Caco-2 (cell line): ENCODE measurements at regions not wholly inside any gene's neighbourhood (a gene's known extent, or its start where the extent isn't known, plus 50 kb on each side); places are given as distances from the start of the nearest gene placed in this dataset.

Experiments
- BruUV-seq: library from RNA; stranded (reverse); fragments of 400-500 nt; replicated peaks from 2 replicates; lab custom pipeline; 2021; lab: Mats Ljungman, UMichigan
- CTCF ChIA-PET: fragments of 300-600 bp; sonication (Branson Sonifier 250); formaldehyde crosslinking; loops from one replicate; lab custom pipeline; 2022; ENCODE audit warnings: antibody characterized with exemption; lab: Charles Lee
- POLR2A ChIA-PET: fragments of 300-600 bp; sonication (Branson Sonifier 250); formaldehyde crosslinking; loops from one replicate; lab custom pipeline; 2022; ENCODE audit warnings: antibody characterized with exemption; lab: Charles Lee
- DNase-seq, 2 experiments: peaks; one replicate each; pipeline versions ENCODE4 v3.0.0 to v3.0.0-alpha.2; 2020 to 2022
- H3K27me3 ChIP-seq: replicated peaks from 2 replicates; pipeline ENCODE4 v1.6.0; 2011; ENCODE audit warnings: low read length; ENCODE audit not compliant: control insufficient read depth, insufficient read depth
- H3K36me3 ChIP-seq: 2 replicates; pipeline ENCODE4 v1.5.1; 2011; ENCODE audit warnings: low read length; ENCODE audit not compliant: control insufficient read depth, insufficient read depth
- H3K4me1 ChIP-seq: fragments of 250-450 bp; sonication (Bioruptor Pico); 2 replicates; pipeline ENCODE4 v1.5.1; 2020; ENCODE audit warnings: mild to moderate bottlenecking
- H3K4me3 ChIP-seq: 2 replicates; pipeline ENCODE4 v1.5.1; 2011; ENCODE audit warnings: low read depth, mild to moderate bottlenecking, control low read depth, low read length
- H3K9me3 ChIP-seq: fragments of 250-450 bp; sonication (Bioruptor Pico); 2 replicates; pipeline ENCODE4 v1.5.1; 2020; ENCODE audit warnings: mild to moderate bottlenecking, moderate library complexity
- H3K27ac Mint-ChIP-seq: one replicate; pipeline ENCODE4 v1.8.0; 2022; ENCODE audit warnings: mixed read lengths; ENCODE audit not compliant: unreplicated experiment
- H3K27me3 Mint-ChIP-seq: one replicate; pipeline ENCODE4 v1.8.0; 2022; ENCODE audit warnings: mixed read lengths; ENCODE audit not compliant: insufficient read depth, unreplicated experiment
- H3K36me3 Mint-ChIP-seq: one replicate; pipeline ENCODE4 v1.8.0; 2022; ENCODE audit warnings: mild to moderate bottlenecking, mixed read lengths; ENCODE audit not compliant: insufficient read depth, unreplicated experiment
- H3K4me1 Mint-ChIP-seq: one replicate; pipeline ENCODE4 v1.8.0; 2022; ENCODE audit warnings: low read depth, mixed read lengths; ENCODE audit not compliant: unreplicated experiment
- H3K4me3 Mint-ChIP-seq: one replicate; pipeline ENCODE4 v1.8.0; 2022; ENCODE audit warnings: mild to moderate bottlenecking, moderate library complexity, mixed read lengths; ENCODE audit not compliant: unreplicated experiment
- H3K9me3 Mint-ChIP-seq: one replicate; pipeline ENCODE4 v1.8.0; 2022; ENCODE audit warnings: mixed read lengths; ENCODE audit not compliant: unreplicated experiment
- CTCF ChIP-seq, 2 experiments: fragments of 200-600 bp in 1 of 2; IDR thresholded peaks; 1 replicate in 1 of 2; 2 replicates in 1 of 2; pipeline versions ENCODE4 v1.5.1 to v1.8.0; 2011 to 2022; ENCODE audit warnings: antibody characterized with exemption in 1 of 2, control low read depth in 1 of 2, inconsistent platforms in 1 of 2, low read depth in 1 of 2, low read length in 1 of 2, mild to moderate bottlenecking in 1 of 2, moderate library complexity in 1 of 2; ENCODE audit not compliant: insufficient read depth in 1 of 2, severe bottlenecking in 1 of 2, unreplicated experiment in 1 of 2
- intact Hi-C: fragments of 100-400 bp; cut with micrococcal nuclease; formaldehyde crosslinking; loops from one replicate; pipeline ENCODE4 v1.10.0; 2022; ENCODE audit not compliant: unreplicated experiment

GRCh38 chr11:13884158-13884799 is 78.2 kb upstream of the SPON1 start:
- TF ChIP-seq CTCF (IDR thresholded peaks at IDR 0.05; ENCODE audit: insufficient read depth in 1 of 2, low read depth in 1 of 2, low read length in 1 of 2, severe bottlenecking in 1 of 2, unreplicated experiment in 1 of 2), result no peak
- Histone ChIP-seq H3K4me1 (no peaks in the 10 kb centered on the region), H3K4me3 (no peak overlapping the region), H3K27me3 (no peaks in the 10 kb centered on the region), H3K9me3 (no peaks in the 10 kb centered on the region), H3K36me3 (no peaks in the 10 kb centered on the region)
- Mint-ChIP-seq H3K4me1 (peaks cover 6% of the 10 kb centered on the region), H3K4me3 (no peak overlapping the region), H3K27ac (no peak overlapping the region), H3K27me3 (peaks cover 10% of the 10 kb centered on the region), H3K36me3 (no peaks in the 10 kb centered on the region), H3K9me3 (no peaks in the 10 kb centered on the region)
- BruUV-seq, result no TSS peak
- no peak for DNase-seq
- ChIA-PET CTCF (no interaction called here), POLR2A (no interaction called here)
- intact Hi-C loops, result no loop called here

GRCh38 chr11:13885083-13885482 is 77.4 kb upstream of the SPON1 start:
- Histone ChIP-seq H3K4me1 (no peaks in the 10 kb centered on the region), H3K36me3 (no peaks in the 10 kb centered on the region), H3K27me3 (no peaks in the 10 kb centered on the region), H3K9me3 (no peaks in the 10 kb centered on the region), H3K4me3 (no peak overlapping the region)
- Mint-ChIP-seq H3K36me3 (no peaks in the 10 kb centered on the region), H3K4me1 (peaks cover 6% of the 10 kb centered on the region), H3K27me3 (peaks cover 10% of the 10 kb centered on the region), H3K4me3 (no peak overlapping the region), H3K27ac (no peak overlapping the region), H3K9me3 (no peaks in the 10 kb centered on the region)
- TF ChIP-seq CTCF (IDR thresholded peaks at IDR 0.05; ENCODE audit: insufficient read depth in 1 of 2, low read depth in 1 of 2, low read length in 1 of 2, severe bottlenecking in 1 of 2, unreplicated experiment in 1 of 2), result no peak
- intact Hi-C loops, result no loop called here
- BruUV-seq, result no TSS peak
- no peak for DNase-seq
- ChIA-PET POLR2A (no interaction called here), CTCF (no interaction called here)

GRCh38 chr11:13889552-13890249 is 72.8 kb upstream of the SPON1 start:
- intact Hi-C loops, result no loop called here
- peaks cover 11% of the 10 kb centered on the region for H3K4me1 ChIP-seq
- H3K36me3 ChIP-seq, result no peaks in the 10 kb centered on the region
- no peak for DNase-seq
- CTCF ChIA-PET, result no interaction called here
- no peaks in the 10 kb centered on the region for H3K36me3 Mint-ChIP-seq
- BruUV-seq, result no TSS peak
- H3K9me3 Mint-ChIP-seq, result peaks cover 9% of the 10 kb centered on the region
- peaks cover 4% of the 10 kb centered on the region for H3K27me3 Mint-ChIP-seq
- H3K4me3 ChIP-seq, result no peak overlapping the region
- peaks cover 11% of the 10 kb centered on the region for H3K4me1 Mint-ChIP-seq
- H3K27ac Mint-ChIP-seq, result no peak overlapping the region
- POLR2A ChIA-PET, result no interaction called here
- no peaks in the 10 kb centered on the region for H3K9me3 ChIP-seq
- H3K27me3 ChIP-seq, result no peaks in the 10 kb centered on the region
- no peak for TF ChIP-seq CTCF (IDR thresholded peaks at IDR 0.05; ENCODE audit: insufficient read depth in 1 of 2, low read depth in 1 of 2, low read length in 1 of 2, severe bottlenecking in 1 of 2, unreplicated experiment in 1 of 2)
- no peak overlapping the region for H3K4me3 Mint-ChIP-seq
